ENCODE measurements at regions not wholly inside any gene's neighbourhood (a gene's known extent, or its start where the extent isn't known, plus 50 kb on each side); places are given as distances from the start of the nearest gene placed in this dataset.

- intact Hi-C loops (cut with DNase I): no loop called here
- TF ChIP-seq POLR2A (IDR thresholded peaks at IDR 0.05) (no peak), CTCF (IDR thresholded peaks at IDR 0.05) (no peak), POLR2AphosphoS5 (IDR thresholded peaks at IDR 0.05) (no peak)
- H3K9me3 ChIP-seq: no peaks in the 10 kb centered on the region
- H3K27me3 ChIP-seq (replicated peaks; ENCODE audit: insufficient read depth): no peaks in the 10 kb centered on the region
- no peaks in the 10 kb centered on the region for H3K4me1 ChIP-seq (replicated peaks)
- DNase-seq (ENCODE audit: low spot score): no peak
- H3K27ac ChIP-seq: no peak overlapping the region
- H3K36me3 ChIP-seq: no peaks in the 10 kb centered on the region
- H3K4me3 ChIP-seq: no peak overlapping the region
These were observed 116.7 kb upstream of the SSTR4 start for GRCh38 chr20:22918286-22918983.

GRCh38 chr20:22920898-22921297 is 114.2 kb upstream of the SSTR4 start:
- H3K9me3 ChIP-seq: no peaks in the 10 kb centered on the region
- no peak overlapping the region for H3K4me3 ChIP-seq
- no peaks in the 10 kb centered on the region for H3K4me1 ChIP-seq (replicated peaks)
- no peaks in the 10 kb centered on the region for H3K27me3 ChIP-seq (replicated peaks; ENCODE audit: insufficient read depth)
- no peaks in the 10 kb centered on the region for H3K36me3 ChIP-seq
- WGBS: 68% methylated on average over 5 of the region's 5 CpGs
- H3K27ac ChIP-seq: no peak overlapping the region
- intact Hi-C loops (cut with DNase I): no loop called here
- DNase-seq (ENCODE audit: low spot score): no peak
- TF ChIP-seq CTCF (IDR thresholded peaks at IDR 0.05): no peak
- TF ChIP-seq POLR2A (IDR thresholded peaks at IDR 0.05): no peak
- no peak for TF ChIP-seq POLR2AphosphoS5 (IDR thresholded peaks at IDR 0.05)

- Histone ChIP-seq H3K4me3 (no peak overlapping the region), H3K27me3 (replicated peaks; ENCODE audit: insufficient read depth) (no peaks in the 10 kb centered on the region), H3K9me3 (no peaks in the 10 kb centered on the region), H3K27ac (no peak overlapping the region), H3K4me1 (replicated peaks) (no peaks in the 10 kb centered on the region), H3K36me3 (no peaks in the 10 kb centered on the region)
- TF ChIP-seq CTCF (IDR thresholded peaks at IDR 0.05) (no peak), POLR2A (IDR thresholded peaks at IDR 0.05) (no peak)
- no peak for DNase-seq (ENCODE audit: low spot score)
- 65% methylated on average over 7 of the region's 7 CpGs for WGBS
- intact Hi-C loops (cut with DNase I): no loop called here
These were observed 113.3 kb upstream of the SSTR4 start for GRCh38 chr20:22921595-22922421.

GRCh38 chr20:22922987-22923386 is 112.1 kb upstream of the SSTR4 start:
- WGBS: 98% methylated on average over 2 of the region's 2 CpGs
- intact Hi-C loops (cut with DNase I): no loop called here
- no peak for DNase-seq (ENCODE audit: low spot score)

More at GRCh38 chr20:22922987-22923386, 112.1 kb upstream of the SSTR4 start:
- H3K4me1 ChIP-seq (replicated peaks): no peaks in the 10 kb centered on the region
- no peak for TF ChIP-seq CTCF (IDR thresholded peaks at IDR 0.05)
- no peak for TF ChIP-seq POLR2A (IDR thresholded peaks at IDR 0.05)
- no peak for TF ChIP-seq POLR2AphosphoS5 (IDR thresholded peaks at IDR 0.05)
- H3K9me3 ChIP-seq: no peaks in the 10 kb centered on the region
- no peak overlapping the region for H3K27ac ChIP-seq
- no peak overlapping the region for H3K4me3 ChIP-seq
- no peaks in the 10 kb centered on the region for H3K27me3 ChIP-seq (replicated peaks; ENCODE audit: insufficient read depth)
- H3K36me3 ChIP-seq: no peaks in the 10 kb centered on the region

All from prostate gland (tissue), 2 donors.